ENCODE measurements at regions not wholly inside any gene's neighbourhood (a gene's known extent, or its start where the extent isn't known, plus 50 kb on each side); places are given as distances from the start of the nearest gene placed in this dataset.

- no peak for DNase-seq (ENCODE audit: low spot score)
- TF ChIP-seq CTCF (IDR thresholded peaks at IDR 0.05; ENCODE audit: extremely low read depth, missing control alignments) = no peak
Measured at GRCh38 chr18:22840606-22841144, 92.5 kb upstream of the RBBP8 start.

GRCh38 chr18:22841840-22842239 lies 91.3 kb upstream of the RBBP8 start:
- no peak for TF ChIP-seq CTCF (IDR thresholded peaks at IDR 0.05; ENCODE audit: extremely low read depth, missing control alignments)
- DNase-seq (ENCODE audit: low spot score) = no peak

- no peak for TF ChIP-seq CTCF (IDR thresholded peaks at IDR 0.05; ENCODE audit: extremely low read depth, missing control alignments)
- no peak for DNase-seq (ENCODE audit: low spot score)
Measured at GRCh38 chr18:22844190-22844589, 88.9 kb upstream of the RBBP8 start.

GRCh38 chr18:22844628-22845027 lies 88.5 kb upstream of the RBBP8 start:
- TF ChIP-seq CTCF (IDR thresholded peaks at IDR 0.05; ENCODE audit: extremely low read depth, missing control alignments) = no peak
- no peak for DNase-seq (ENCODE audit: low spot score)

GRCh38 chr18:22846088-22846683 lies 86.9 kb upstream of the RBBP8 start:
- peak; percentile 15 for TF ChIP-seq CTCF (IDR thresholded peaks at IDR 0.05; ENCODE audit: extremely low read depth, missing control alignments)
- DNase-seq (ENCODE audit: low spot score) = peak; percentile 10

- DNase-seq (ENCODE audit: low spot score) = no peak
- no peak for TF ChIP-seq CTCF (IDR thresholded peaks at IDR 0.05; ENCODE audit: extremely low read depth, missing control alignments)
Measured at GRCh38 chr18:22846697-22847096, 86.4 kb upstream of the RBBP8 start.

GRCh38 chr18:22847392-22847791 lies 85.7 kb upstream of the RBBP8 start:
- no peak for TF ChIP-seq CTCF (IDR thresholded peaks at IDR 0.05; ENCODE audit: extremely low read depth, missing control alignments)
- no peak for DNase-seq (ENCODE audit: low spot score)

Measured in GM20000 (cell line).